ENCODE measurements at regions not wholly inside any gene's neighbourhood (a gene's known extent, or its start where the extent isn't known, plus 50 kb on each side); places are given as distances from the start of the nearest gene placed in this dataset.
"Not testable (repeated sequence)": the region's sequence is repeated elsewhere in the genome, so short reads cannot be mapped to it uniquely, and the experiment has no call there.

DNA sequence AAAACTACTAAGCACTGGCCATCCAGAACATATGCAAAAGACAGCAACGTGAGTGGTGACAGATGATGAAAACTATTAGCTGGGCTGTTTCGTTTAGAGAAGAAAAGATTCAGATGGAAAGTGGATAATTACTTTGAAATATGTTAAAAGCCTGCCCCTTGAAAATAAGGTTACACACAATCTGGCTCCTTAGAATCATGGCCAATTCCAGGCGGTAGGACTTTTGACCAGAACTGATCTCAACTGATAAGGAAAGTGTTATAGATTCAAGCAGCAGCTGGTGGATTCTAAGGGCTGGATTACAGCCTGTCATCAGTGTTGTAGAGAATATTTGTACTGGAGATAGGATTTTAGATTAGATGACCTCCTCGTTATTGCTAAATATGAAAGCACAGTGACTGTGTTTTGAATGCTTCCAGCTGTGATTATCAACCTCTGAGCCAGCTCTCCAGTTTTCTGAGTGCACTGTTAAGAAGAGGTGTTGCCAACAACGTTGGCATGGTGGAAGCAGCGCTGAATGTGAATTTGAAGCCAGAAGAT, 75.1 kb downstream of the KBTBD2 start:
- DNase-seq (ENCODE audit: low spot score), result not testable (repeated sequence)

DNA sequence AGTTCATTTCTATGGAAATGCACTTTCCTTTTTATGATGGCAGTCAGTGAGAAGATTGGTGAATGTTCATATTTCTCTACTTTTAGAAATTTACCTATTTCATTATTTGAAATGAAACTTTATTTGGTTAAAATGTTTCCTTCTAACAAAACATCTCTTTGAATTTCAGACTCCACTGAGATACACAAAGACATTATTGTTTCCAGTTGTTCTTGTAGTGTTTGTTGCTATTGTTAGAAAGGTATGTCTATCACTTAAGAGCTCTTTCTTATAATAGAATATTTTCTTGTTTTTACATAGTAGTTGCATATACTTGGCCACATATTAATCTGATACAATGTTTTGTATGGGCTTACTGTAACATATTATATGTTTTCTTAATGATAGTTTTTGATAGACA, 76.8 kb downstream of the KBTBD2 start:
- DNase-seq (ENCODE audit: low spot score), result not testable (repeated sequence)

GRCh38 chr7:32809871-32810270, 81.7 kb downstream of the KBTBD2 start:
- no peak for DNase-seq (ENCODE audit: low spot score)

DNA sequence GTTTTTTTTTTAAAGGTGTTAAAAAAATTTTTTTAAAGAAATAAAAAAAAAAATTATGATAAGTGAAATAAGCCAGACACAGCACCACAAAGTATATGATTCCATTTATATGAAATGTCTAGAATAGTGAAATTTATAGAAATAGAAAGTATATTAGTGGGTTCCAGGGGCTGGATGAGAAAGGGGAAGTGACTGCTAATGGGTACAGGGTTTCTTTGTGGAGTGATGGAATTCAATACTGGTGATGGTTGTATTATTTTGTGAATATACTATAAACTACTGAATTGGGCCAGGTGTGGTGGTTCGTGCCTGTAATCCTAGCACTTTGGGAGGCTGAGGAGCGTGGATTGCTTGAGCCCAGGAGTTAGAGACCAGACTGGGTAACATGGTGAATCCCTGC, 82.2 kb downstream of the KBTBD2 start:
- DNase-seq (ENCODE audit: low spot score), result no peak

GRCh38 chr7:32803406-32804141, 88.0 kb downstream of the KBTBD2 start:
- no peak for DNase-seq (ENCODE audit: low spot score)

DNA sequence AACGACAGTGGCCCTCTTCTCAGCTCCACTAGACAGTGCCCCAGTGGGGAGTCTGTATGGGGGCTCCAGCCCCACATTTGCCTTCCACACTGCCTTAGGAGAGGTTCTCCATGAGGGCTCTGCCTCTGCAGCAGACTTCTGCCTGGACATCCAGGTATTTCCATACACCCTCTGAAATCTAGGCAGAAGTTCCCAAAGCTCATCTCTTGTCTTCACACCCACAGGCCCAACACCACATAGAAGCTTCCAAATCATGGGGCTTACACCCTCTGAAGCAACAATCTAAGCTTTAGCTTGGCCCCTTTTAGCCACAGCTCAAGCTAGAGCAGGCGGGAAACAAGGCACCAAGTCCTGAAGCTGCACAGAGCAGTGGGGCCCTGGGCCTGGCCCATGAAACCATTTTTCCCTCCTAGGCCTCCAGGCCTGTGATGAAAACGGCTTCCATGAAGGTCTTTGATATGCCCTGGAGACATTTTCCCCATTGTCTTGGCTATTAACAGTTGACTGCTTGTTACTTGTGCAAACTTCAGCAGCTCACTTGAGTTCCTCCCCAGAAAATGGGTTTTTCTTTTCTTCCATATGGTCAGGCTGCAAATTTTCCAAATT, 89.2 kb downstream of the KBTBD2 start:
- no peak for DNase-seq (ENCODE audit: low spot score)

- not testable (repeated sequence) for DNase-seq (ENCODE audit: low spot score)
Measured at GRCh38 chr7:32793053-32793452, 98.5 kb downstream of the KBTBD2 start.

- DNase-seq (ENCODE audit: low spot score), result not testable (repeated sequence)
Measured at GRCh38 chr7:32790766-32791430, 100.7 kb downstream of the KBTBD2 start.

- DNase-seq (ENCODE audit: low spot score), result not testable (repeated sequence)
Measured at GRCh38 chr7:32789266-32789665, 102.3 kb downstream of the KBTBD2 start.

DNA sequence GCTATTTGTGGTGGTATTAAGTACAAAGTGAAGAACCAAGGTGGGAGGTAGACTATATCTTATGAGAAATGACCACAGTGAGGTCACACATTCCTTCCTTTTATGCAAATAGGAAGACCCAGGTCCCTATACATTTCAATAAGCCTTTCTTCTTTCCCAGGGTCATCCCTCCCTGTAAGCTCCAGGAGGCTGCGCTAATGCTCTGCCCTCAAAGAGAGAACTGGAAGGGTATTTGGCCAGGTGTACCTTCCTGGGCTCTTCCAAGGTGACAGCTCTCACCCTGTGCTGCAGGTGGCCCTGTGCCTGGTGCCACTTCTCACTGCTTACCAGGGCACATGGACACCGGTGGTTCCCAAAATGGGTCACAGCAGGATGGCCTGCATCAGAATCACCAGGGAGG, 103.4 kb downstream of the KBTBD2 start:
- DNase-seq (ENCODE audit: low spot score), result not testable (repeated sequence)

GRCh38 chr7:32785365-32785944, 106.1 kb downstream of the KBTBD2 start:
- not testable (repeated sequence) for DNase-seq (ENCODE audit: low spot score)

DNA sequence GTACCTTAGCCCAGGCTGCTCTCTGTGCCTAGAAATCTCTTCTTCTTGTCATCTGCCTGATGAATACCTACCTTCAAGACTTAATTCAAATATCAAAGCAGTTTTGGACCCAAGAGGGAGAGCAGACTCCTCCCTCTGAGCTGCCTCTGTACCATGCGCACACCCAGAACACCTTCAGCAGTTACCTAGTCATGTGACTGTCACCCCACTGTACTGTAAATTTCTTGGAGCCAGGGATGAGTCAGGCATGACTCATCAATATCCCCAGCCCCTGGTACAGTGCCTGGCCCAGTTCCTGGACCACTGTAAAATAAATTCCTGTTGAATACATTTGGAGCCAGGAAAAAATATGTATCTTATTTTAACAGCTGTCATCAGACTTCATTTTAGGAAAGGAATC, 111.7 kb downstream of the KBTBD2 start:
- DNase-seq (ENCODE audit: low spot score), result not testable (repeated sequence)

DNA sequence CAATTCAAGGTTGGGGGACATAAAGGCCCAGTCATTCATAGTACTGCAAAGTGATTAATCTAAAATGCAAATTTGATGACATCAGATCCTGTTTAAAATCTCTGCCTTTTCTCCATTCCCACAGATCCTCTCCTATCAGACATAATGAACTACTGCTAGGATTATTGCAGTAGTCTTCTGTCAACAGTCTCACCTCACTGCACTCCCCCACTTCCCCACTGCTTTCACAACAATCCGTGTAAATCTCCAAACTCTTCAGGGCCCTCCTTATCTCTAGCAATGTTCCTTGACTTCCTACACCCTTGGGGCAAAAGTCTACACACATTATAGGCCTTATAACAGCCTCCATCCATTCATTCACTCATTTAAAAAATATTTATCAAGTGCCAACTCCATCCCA, 112.4 kb downstream of the KBTBD2 start:
- no peak for DNase-seq (ENCODE audit: low spot score)

- not testable (repeated sequence) for DNase-seq (ENCODE audit: low spot score)
Measured at GRCh38 chr7:32777041-32777666, 114.4 kb downstream of the KBTBD2 start.

GRCh38 chr7:32776318-32776717, 115.2 kb downstream of the KBTBD2 start:
- DNase-seq (ENCODE audit: low spot score), result not testable (repeated sequence)

DNA sequence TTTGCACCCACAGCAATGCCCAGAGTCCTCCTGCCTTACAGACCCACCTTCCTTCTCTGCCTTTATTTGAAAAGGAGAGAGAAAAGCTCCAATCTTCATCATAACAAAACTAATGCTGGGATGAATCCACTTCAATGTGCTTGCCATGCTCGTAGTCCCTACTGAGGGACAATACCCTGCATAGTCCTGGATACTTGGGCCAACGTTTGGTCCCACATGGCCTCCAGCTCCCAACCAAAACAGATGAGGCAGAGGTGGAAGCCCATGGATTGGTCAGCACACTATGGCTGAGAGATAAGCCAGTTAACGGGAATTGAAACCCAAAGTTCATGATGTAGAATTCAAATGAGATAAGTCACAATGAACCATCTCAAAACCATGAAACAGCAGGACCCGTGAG, 115.8 kb downstream of the KBTBD2 start:
- not testable (repeated sequence) for DNase-seq (ENCODE audit: low spot score)

- no peak for DNase-seq (ENCODE audit: low spot score)
Measured at GRCh38 chr7:32774541-32774951, 117.0 kb downstream of the KBTBD2 start.

- not testable (repeated sequence) for DNase-seq (ENCODE audit: low spot score)
Measured at GRCh38 chr7:32768866-32769510, 122.6 kb downstream of the KBTBD2 start.

DNA sequence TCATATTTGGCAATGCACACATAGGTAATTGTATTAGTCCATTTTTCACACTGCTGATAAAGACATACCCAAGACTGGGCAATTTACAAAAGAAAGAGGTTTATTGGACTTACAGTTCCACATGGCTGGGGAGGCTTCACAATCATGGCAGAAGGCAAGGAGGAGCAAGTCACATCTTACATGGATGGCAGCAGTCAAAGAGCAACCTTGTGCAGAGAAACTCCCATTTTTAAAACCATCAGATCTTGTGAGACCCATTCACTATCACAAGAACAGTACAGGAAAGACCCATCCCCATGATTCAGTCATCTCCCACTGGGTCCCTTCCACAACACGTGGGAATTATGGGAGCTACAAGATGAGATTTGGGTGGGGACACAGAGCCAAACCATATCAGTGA, 123.2 kb downstream of the KBTBD2 start:
- not testable (repeated sequence) for DNase-seq (ENCODE audit: low spot score)

DNA sequence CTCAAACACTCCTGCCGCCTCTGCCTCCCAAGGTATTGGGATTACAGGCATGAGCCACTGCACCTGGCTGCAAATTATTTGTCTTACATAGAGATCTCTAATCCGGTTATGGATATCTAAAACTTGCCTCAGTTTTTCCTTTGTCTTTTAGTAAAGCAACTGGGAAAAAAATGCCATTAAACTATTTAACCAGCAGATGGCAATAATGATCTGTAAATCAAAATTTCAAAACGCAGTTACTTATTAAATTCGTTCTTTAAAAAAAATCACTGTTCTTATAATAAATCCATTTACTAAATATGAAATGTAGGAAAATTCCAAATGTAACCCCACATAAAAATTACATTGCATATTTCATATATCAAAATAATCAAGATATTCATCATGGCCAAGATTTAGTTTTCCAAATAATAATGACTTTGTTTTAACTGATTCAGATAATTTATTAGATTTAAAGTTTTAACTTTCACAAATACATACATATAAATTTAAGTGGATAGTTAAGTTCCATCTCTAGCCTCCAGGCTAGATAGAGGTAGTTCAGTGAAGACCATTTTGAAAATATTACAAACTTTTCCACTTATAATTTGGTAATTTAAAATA, 125.8 kb downstream of the KBTBD2 start:
- DNase-seq (ENCODE audit: low spot score), result peak; percentile 16

DNA sequence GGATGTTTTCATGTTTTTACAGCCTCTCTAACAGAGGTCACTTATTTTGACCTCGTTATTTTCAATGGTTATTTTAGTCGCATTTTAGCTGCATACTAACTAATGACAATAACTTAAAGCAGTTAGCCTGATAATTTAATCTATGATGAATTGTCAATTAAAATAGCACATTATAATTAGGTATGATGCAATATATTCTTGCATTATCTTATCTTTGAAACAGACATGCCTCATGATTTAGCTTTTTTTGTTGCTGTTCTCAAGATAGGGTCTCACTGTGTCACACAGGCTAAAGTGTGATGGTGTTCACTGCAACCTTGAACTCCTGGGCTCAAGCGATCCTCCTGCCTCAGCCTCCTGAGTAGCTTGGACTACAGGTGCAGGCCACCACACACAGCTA, 126.4 kb downstream of the KBTBD2 start:
- no peak for DNase-seq (ENCODE audit: low spot score)
